ENCODE measurements at regions not wholly inside any gene's neighbourhood (a gene's known extent, or its start where the extent isn't known, plus 50 kb on each side); places are given as distances from the start of the nearest gene placed in this dataset.
A peak's percentile ranks its signal among the peaks of the same experiment; 100 is the strongest.
"Not testable (repeated sequence)": the region's sequence is repeated elsewhere in the genome, so short reads cannot be mapped to it uniquely, and the experiment has no call there.

- no peak for DNase-seq (ENCODE audit: low read depth)
Measured at GRCh38 chr16:54879681-54880080, 51.0 kb upstream of the IRX5 start.

- DNase-seq (ENCODE audit: low read depth) = no peak
Measured at GRCh38 chr16:54878301-54878700, 52.4 kb upstream of the IRX5 start.

GRCh38 chr16:54875443-54875842 lies 55.2 kb upstream of the IRX5 start:
- no peak for DNase-seq (ENCODE audit: low read depth)

- DNase-seq (ENCODE audit: low read depth) = not testable (repeated sequence)
Measured at GRCh38 chr16:54873716-54874373, 56.8 kb upstream of the IRX5 start.

GRCh38 chr16:54873071-54873470 lies 57.6 kb upstream of the IRX5 start:
- peak; percentile 31 for DNase-seq (ENCODE audit: low read depth)

- no peak for DNase-seq (ENCODE audit: low read depth)
Measured at GRCh38 chr16:54870151-54870550, 60.5 kb upstream of the IRX5 start.

GRCh38 chr16:54867302-54867832 lies 63.3 kb upstream of the IRX5 start:
- no peak for DNase-seq (ENCODE audit: low read depth)

GRCh38 chr16:54862529-54862928 lies 68.1 kb upstream of the IRX5 start:
- DNase-seq (ENCODE audit: low read depth) = no peak

GRCh38 chr16:54856871-54857270 lies 73.8 kb upstream of the IRX5 start:
- no peak for DNase-seq (ENCODE audit: low read depth)

- no peak for DNase-seq (ENCODE audit: low read depth)
Measured at GRCh38 chr16:54847609-54848008, 83.1 kb upstream of the IRX5 start.

GRCh38 chr16:54847207-54847606 lies 83.5 kb upstream of the IRX5 start:
- peak; percentile 8 for DNase-seq (ENCODE audit: low read depth)

- DNase-seq (ENCODE audit: low read depth) = peak; percentile 13
Measured at GRCh38 chr16:54846766-54847165, 83.9 kb upstream of the IRX5 start.

- DNase-seq (ENCODE audit: low read depth) = no peak
Measured at GRCh38 chr16:54843424-54843750, 87.3 kb upstream of the IRX5 start.

GRCh38 chr16:54842743-54843423 lies 87.8 kb upstream of the IRX5 start:
- DNase-seq (ENCODE audit: low read depth) = no peak

- no peak for DNase-seq (ENCODE audit: low read depth)
Measured at GRCh38 chr16:54829691-54830090, 101.0 kb upstream of the IRX5 start.

- DNase-seq (ENCODE audit: low read depth) = no peak
Measured at GRCh38 chr16:54822892-54823291, 107.8 kb upstream of the IRX5 start.

GRCh38 chr16:54822492-54822891 lies 108.2 kb upstream of the IRX5 start:
- DNase-seq (ENCODE audit: low read depth) = no peak

GRCh38 chr16:54821731-54822130 lies 108.9 kb upstream of the IRX5 start:
- DNase-seq (ENCODE audit: low read depth) = no peak

GRCh38 chr16:54817940-54818574 lies 112.6 kb upstream of the IRX5 start:
- DNase-seq (ENCODE audit: low read depth) = no peak

GRCh38 chr16:54817432-54817831 lies 113.2 kb upstream of the IRX5 start:
- DNase-seq (ENCODE audit: low read depth) = peak; percentile 6

- DNase-seq (ENCODE audit: low read depth) = no peak
Measured at GRCh38 chr16:54816471-54816870, 114.2 kb upstream of the IRX5 start.

- no peak for DNase-seq (ENCODE audit: low read depth)
Measured at GRCh38 chr16:54815177-54815576, 115.5 kb upstream of the IRX5 start.

- no peak for DNase-seq (ENCODE audit: low read depth)
Measured at GRCh38 chr16:54813778-54814177, 116.9 kb upstream of the IRX5 start.
